ENCODE measurements at regions not wholly inside any gene's neighbourhood (a gene's known extent, or its start where the extent isn't known, plus 50 kb on each side); places are given as distances from the start of the nearest gene placed in this dataset.

- Histone ChIP-seq H3K9me3 (no peaks in the 10 kb centered on the region), H3K27me3 (no peaks in the 10 kb centered on the region), H3K4me1 (peaks cover 24% of the 10 kb centered on the region), H3K4me3 (ENCODE audit: low read depth, low read length) (no peak overlapping the region), H3K36me3 (no peaks in the 10 kb centered on the region)
- peak; percentile 1 for DNase-seq
- TF ChIP-seq CTCF (IDR thresholded peaks at IDR 0.05; ENCODE audit: low read depth, low read length) = no peak
These were observed 130.7 kb downstream of the CTTN start for GRCh38 chr11:70528794-70529580.

- Histone ChIP-seq H3K9me3 (no peaks in the 10 kb centered on the region), H3K4me3 (ENCODE audit: low read depth, low read length) (no peak overlapping the region), H3K36me3 (no peaks in the 10 kb centered on the region), H3K4me1 (peaks cover 15% of the 10 kb centered on the region), H3K27me3 (no peaks in the 10 kb centered on the region)
- TF ChIP-seq CTCF (IDR thresholded peaks at IDR 0.05; ENCODE audit: low read depth, low read length) = no peak
- no peak for DNase-seq
These were observed 131.7 kb downstream of the CTTN start for GRCh38 chr11:70530010-70530409.

GRCh38 chr11:70530629-70531185 is 132.4 kb downstream of the CTTN start:
- H3K4me1 ChIP-seq = peaks cover 10% of the 10 kb centered on the region
- no peak for DNase-seq
- no peaks in the 10 kb centered on the region for H3K27me3 ChIP-seq
- no peak for TF ChIP-seq CTCF (IDR thresholded peaks at IDR 0.05; ENCODE audit: low read depth, low read length)
- H3K9me3 ChIP-seq = no peaks in the 10 kb centered on the region
- no peak overlapping the region for H3K4me3 ChIP-seq (ENCODE audit: low read depth, low read length)
- H3K36me3 ChIP-seq = no peaks in the 10 kb centered on the region

- Histone ChIP-seq H3K27me3 (no peaks in the 10 kb centered on the region), H3K4me1 (0 out of 2 replicates have a peak, but pooled peaks cover 3% of the 10 kb centered on the region), H3K9me3 (no peaks in the 10 kb centered on the region), H3K36me3 (no peaks in the 10 kb centered on the region), H3K4me3 (ENCODE audit: low read depth, low read length) (no peak overlapping the region)
- no peak for TF ChIP-seq CTCF (IDR thresholded peaks at IDR 0.05; ENCODE audit: low read depth, low read length)
- DNase-seq = no peak
These were observed 133.1 kb downstream of the CTTN start for GRCh38 chr11:70531281-70532065.

GRCh38 chr11:70532066-70532440 is 133.7 kb downstream of the CTTN start:
- Histone ChIP-seq H3K36me3 (no peaks in the 10 kb centered on the region), H3K4me1 (0 out of 2 replicates have a peak, but pooled peaks cover under 1% of the 10 kb centered on the region), H3K4me3 (ENCODE audit: low read depth, low read length) (no peak overlapping the region), H3K27me3 (no peaks in the 10 kb centered on the region), H3K9me3 (no peaks in the 10 kb centered on the region)
- no peak for DNase-seq
- TF ChIP-seq CTCF (IDR thresholded peaks at IDR 0.05; ENCODE audit: low read depth, low read length) = no peak

Data from BE2C (cell line).